NOMO-1 treated with dmso at 0.1 percent for 144 hours (cell line): ENCODE measurements at regions not wholly inside any gene's neighbourhood (a gene's known extent, or its start where the extent isn't known, plus 50 kb on each side); places are given as distances from the start of the nearest gene placed in this dataset.

Experiments used
- DNase-seq: peaks from one replicate; lab custom pipeline; 2025; ENCODE audit not compliant: unreplicated experiment; lab: John Stamatoyannopoulos, UW

- no peak for DNase-seq
Measured at GRCh38 chr6:101202867-101203374, 190.6 kb upstream of the GRIK2 start.

GRCh38 chr6:101203664-101204063 is 189.8 kb upstream of the GRIK2 start:
- no peak for DNase-seq

GRCh38 chr6:101208152-101208551 is 185.4 kb upstream of the GRIK2 start:
- DNase-seq = no peak

DNA sequence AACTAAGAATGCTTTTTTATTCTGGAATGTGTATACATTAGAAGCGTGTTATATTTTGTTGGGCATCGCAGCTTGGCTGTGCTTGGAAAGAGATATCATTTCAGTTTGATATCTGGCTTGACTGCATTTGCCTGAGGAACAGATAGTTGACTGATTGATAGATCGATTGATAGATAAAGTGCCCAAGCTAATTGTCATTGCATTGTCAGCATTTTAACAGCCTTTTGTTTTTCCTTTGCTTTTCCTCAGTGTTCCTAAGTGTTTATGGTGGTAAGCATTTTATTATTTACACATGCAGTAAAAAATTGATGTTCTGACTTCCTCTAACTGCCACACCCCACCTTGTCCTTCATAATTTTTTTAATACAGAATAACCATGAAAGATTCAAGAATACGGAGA is 180.9 kb upstream of the GRIK2 start:
- DNase-seq = no peak

GRCh38 chr6:101222007-101222406 is 171.5 kb upstream of the GRIK2 start:
- DNase-seq = no peak

DNA sequence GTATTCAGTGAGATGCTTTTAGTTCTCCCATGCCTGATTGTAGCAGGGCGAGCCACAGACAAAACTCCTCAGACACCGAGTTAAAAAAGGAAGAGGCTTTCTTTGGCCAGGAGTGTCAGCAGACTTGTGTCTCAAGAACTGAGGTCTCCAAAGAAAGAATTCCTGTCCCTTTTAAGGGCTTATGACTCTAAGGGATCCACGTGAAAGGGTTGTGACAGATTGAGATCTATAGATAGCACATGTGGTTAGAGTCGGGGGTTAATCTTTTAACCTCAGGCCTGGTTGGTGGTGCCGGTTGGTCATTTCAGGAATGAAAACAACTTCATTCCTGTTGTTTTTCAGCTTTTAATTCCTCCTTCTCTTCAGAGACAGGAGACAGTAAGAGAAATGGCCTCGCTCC is 168.8 kb upstream of the GRIK2 start:
- DNase-seq = no peak

DNA sequence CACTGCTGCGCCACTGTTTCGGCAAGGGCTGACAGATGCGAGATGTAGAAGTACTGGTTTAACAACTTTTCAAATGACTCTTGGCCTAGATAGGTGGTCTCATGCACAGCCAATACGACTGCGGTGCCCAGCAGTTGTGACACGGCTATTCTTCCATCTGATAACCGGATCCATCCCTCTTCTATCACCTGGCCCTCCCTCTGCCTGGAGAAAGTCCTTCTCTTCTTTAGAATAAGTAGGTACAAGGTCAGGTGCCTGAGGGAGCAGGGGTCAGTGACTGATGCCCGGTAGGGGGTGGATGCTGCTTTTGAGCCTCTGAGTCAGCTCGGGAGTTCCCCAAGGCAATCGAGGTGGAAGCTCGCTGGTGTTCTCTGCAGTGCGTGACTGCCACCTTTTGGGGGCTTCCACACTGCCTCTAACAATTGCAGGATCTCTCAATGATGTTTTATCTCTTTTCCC is 166.8 kb upstream of the GRIK2 start:
- no peak for DNase-seq

- DNase-seq = no peak
Measured at GRCh38 chr6:101230866-101231265, 162.6 kb upstream of the GRIK2 start.

DNA sequence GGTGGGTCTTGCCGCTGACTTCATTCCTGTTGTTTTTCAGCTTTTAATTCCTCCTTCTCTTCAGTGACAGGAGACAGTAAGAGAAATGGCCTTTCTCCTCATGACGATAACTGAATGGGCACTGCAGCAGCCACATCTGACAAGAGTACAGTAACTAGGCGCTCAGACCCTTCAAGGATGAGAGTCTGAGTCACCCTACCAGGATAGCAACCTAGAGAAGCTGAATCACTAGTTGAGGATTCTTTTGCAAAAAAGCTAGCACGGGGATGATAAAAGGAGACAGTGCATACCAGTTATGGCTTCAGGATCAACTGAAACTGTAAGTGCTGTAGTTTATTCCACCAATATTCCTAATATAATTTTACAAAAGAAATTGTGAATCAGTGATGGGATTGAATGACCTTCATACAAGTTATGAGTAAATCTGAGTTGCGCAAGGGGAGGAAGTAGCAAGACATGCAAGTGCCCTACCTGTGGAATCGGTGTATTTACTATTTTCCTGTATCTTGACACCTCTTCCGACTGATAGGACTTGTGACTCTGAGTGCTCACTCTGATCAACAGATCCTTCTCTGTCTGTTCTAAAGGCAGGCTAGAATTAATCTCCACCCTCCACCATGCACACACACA is 161.8 kb upstream of the GRIK2 start:
- DNase-seq = no peak

DNA sequence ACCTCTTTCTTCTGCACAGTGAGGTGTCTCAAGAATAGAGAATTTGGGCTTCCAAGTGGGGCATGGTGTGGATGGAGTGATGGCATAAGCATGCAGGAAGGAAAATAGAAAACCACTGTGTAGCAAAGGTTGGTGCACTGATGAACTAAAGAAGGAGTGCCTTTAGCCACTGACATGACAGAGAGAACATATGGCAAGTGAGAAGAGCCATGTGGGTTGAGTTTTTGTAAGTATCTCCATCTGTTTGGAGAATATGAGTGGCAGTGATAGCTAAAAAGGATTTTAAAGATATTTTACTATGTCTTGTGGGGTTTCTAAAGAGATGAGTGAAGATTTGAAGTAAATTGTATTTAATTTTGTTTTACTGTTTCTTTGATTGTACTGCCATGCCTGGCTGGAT is 160.5 kb upstream of the GRIK2 start:
- DNase-seq = no peak

DNA sequence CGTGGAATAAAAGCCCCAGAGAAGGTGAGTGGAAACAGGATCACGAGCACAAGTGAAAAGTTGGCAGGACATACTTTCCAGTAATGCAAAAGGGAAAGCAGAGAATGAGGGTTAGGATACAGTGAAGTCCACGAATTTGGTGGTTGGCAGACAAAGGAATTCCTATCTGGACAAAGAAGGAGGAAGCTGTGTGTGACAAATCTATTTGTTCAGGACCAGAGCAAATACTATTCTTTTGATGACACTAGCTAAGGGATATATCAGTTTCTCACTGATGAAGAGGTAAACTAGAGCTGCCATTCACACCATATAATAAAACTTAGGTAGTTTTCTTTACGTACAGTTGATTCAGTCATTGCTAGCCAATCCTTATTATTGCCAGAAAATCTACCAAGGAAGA is 156.8 kb upstream of the GRIK2 start:
- DNase-seq = no peak

- no peak for DNase-seq
Measured at GRCh38 chr6:101241442-101241841, 152.1 kb upstream of the GRIK2 start.

- no peak for DNase-seq
Measured at GRCh38 chr6:101249470-101249869, 144.0 kb upstream of the GRIK2 start.

- DNase-seq = no peak
Measured at GRCh38 chr6:101257163-101257562, 136.3 kb upstream of the GRIK2 start.

GRCh38 chr6:101259505-101259904 is 134.0 kb upstream of the GRIK2 start:
- DNase-seq = no peak

DNA sequence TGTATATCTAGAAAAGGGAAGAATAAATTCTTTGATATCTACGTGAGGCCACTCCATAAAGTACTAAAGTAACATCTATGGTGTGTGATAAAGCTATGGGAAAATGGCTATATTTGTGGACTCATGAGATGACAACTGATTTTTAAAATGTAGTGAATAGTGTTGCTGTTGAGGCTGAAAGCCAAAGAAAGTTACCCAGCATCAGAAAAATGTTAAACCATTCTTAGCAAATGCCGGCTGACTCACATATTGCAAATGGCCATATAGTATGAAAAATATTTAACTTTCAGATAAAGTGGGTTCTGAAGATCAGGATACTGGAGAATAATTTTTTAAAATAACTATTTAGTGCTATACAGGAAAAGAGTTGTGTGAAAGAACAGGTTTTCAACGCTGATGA is 129.9 kb upstream of the GRIK2 start:
- DNase-seq = no peak

DNA sequence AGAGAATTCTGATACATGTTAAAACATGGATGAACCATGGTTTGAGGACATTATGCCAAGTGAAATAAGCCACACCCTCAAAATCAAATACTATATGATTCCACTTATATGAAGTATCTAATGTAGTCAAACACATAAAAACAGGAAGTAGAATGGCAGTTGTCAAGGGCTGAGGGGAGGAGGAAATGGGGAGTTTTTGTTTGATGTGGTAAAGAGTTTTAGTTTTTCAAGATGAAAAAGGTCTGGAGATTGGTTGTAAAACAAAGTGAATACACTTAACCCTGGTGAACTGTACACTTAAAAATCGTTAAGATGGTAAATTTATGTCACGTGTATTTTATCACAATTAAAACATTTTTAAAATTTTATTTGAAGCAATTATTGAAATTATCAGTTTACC is 127.4 kb upstream of the GRIK2 start:
- DNase-seq = no peak

DNA sequence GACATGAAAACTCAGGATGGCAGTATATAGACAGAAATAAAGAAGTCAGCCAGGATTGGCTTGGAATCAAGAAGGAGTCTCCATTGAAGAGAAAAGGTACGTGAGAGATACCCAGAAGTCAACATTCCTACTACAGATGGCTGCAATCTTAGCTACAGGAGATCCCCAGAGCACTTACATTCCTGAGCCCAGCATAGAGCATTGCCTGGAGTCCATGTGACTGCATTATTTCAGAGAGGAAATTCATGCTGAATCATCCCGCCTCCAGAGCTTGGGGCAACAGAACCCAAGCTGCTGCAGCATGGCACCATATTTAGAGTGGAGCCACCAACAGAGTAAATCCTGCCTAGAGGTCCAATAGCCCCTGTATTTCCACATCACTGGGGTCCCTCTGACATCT is 125.0 kb upstream of the GRIK2 start:
- no peak for DNase-seq

DNA sequence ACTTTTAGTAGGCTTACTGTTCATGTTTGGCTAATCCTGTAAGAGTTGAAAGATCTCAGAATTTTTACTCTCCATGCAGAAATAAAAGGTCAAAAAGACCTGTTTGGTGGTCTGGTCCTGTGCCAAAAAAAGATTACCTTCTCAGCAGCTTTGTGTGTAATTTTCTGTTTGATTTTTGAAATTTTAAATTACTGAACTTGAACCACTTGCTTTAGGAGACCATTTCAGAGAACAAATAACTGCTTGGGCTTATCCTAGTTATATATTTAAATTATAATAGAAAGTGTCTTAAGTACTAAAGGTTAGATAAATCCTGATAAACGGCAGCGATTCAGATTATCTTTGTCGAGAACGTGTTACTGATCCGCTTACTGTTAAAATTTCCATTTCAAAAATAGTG is 118.3 kb upstream of the GRIK2 start:
- DNase-seq = no peak

- DNase-seq = no peak
Measured at GRCh38 chr6:101276066-101276465, 117.4 kb upstream of the GRIK2 start.

DNA sequence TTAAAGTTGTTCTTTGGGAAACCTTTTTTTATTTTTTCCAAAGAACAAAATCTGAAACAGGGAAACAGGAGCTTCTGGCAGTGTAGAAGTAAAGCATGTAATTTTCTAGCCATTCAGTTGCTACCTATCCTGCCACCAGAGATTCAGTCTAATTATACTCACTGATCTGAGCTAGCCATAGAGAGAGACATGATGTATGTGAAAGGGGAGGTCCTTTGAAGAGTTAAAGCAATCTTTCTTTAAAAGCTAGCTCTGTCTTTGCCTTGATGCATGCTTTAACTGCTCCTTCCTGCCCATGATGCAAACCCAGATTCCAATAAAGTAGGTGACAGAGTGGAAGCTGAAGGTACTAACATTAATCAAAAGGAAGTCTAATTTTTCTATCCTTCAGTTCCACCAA is 114.1 kb upstream of the GRIK2 start:
- DNase-seq = no peak

DNA sequence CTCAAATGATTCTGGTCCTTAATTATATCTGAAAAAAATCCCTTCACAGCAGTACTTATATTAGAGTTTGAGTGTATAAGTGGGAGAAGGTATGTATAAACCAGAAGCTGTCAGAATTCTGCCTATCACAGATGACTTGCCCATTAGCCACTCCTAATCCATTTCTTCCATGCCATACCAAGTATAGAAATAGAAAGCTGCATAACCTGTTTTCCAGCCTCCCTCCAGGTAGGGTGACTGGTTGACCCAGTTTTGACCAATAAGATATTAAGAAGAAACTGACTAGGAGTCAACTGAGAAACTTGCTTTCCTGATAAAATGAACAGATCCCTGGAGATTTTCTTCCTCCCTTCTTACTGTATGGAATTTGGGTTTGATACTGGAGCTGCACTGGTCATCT is 112.2 kb upstream of the GRIK2 start:
- DNase-seq = no peak

GRCh38 chr6:101284131-101284530 is 109.4 kb upstream of the GRIK2 start:
- no peak for DNase-seq
